H1 (cell line): ENCODE measurements at regions not wholly inside any gene's neighbourhood (a gene's known extent, or its start where the extent isn't known, plus 50 kb on each side); places are given as distances from the start of the nearest gene placed in this dataset.
A peak's percentile ranks its signal among the peaks of the same experiment; 100 is the strongest.

Experiments used
- CTCF ChIA-PET: fragments of 300-600 bp; sonication (Branson Sonifier 250); formaldehyde crosslinking; loops from one replicate; lab custom pipeline; 2021; ENCODE audit not compliant: partially characterized antibody; lab: Charles Lee
- POLR2A ChIA-PET: fragments of 300-600 bp; sonication (Branson Sonifier 250); formaldehyde crosslinking; loops from one replicate; lab custom pipeline; 2021; ENCODE audit warnings: inconsistent platforms; ENCODE audit not compliant: partially characterized antibody; lab: Charles Lee
- DNase-seq, 2 experiments: peaks; one replicate each; pipeline versions ENCODE4 v3.0.0 to v3.0.0-alpha.2; 2010 to 2022; ENCODE audit warnings: low spot score in 2 of 2, low read depth in 1 of 2, mixed read lengths in 1 of 2
- FAIRE-seq: peaks from 2 replicates; lab custom pipeline; 2011; peaks lifted over from hg19 to GRCh38; lab: Jason Lieb, UNC
- H2AFZ ChIP-seq: 2 replicates; pipeline ENCODE4 v1.8.1; 2012; ENCODE audit warnings: low read length, inconsistent platforms
- H2AK5ac ChIP-seq: 2 replicates; pipeline ENCODE4 v1.6.1; 2013; ENCODE audit warnings: low read depth, low read length
- H2BK120ac ChIP-seq: replicated peaks from 2 replicates; pipeline ENCODE3; 2013; ENCODE audit warnings: low read depth, low read length, inconsistent platforms
- H2BK12ac ChIP-seq: 2 replicates; pipeline ENCODE4 v1.6.1; 2013; ENCODE audit warnings: low read depth, low read length
- H2BK15ac ChIP-seq: 2 replicates; pipeline ENCODE4 v1.6.1; 2013; ENCODE audit warnings: low read length
- H2BK20ac ChIP-seq: 2 replicates; pipeline ENCODE4 v1.6.1; 2013; ENCODE audit warnings: low read length
- H2BK5ac ChIP-seq: 2 replicates; pipeline ENCODE4 v1.6.1; 2013; ENCODE audit warnings: low read depth, low read length
- H3K14ac ChIP-seq: 2 replicates; pipeline ENCODE4 v1.6.1; 2013; ENCODE audit warnings: inconsistent platforms; ENCODE audit not compliant: insufficient read length
- H3K18ac ChIP-seq: 2 replicates; pipeline ENCODE4 v1.6.1; 2013; ENCODE audit warnings: low read length; ENCODE audit errors: extremely low read depth
- H3K23ac ChIP-seq: 2 replicates; pipeline ENCODE4 v1.6.1; 2013; ENCODE audit warnings: inconsistent platforms; ENCODE audit not compliant: insufficient read length
- H3K23me2 ChIP-seq: 2 replicates; pipeline ENCODE4 v1.6.1; 2013; ENCODE audit warnings: low read depth, low read length
- H3K27ac ChIP-seq: 2 replicates; pipeline ENCODE4 v1.6.1; 2011; ENCODE audit warnings: low read depth, low read length, inconsistent platforms
- H3K27me3 ChIP-seq, 4 experiments: replicated peaks in 1 of 4; 1 replicate in 1 of 4; 2 replicates in 3 of 4; pipeline versions ENCODE4 v1.6.1 to v1.8.1; 2011 to 2013; ENCODE audit warnings: low read length in 3 of 4, mild to moderate bottlenecking in 3 of 4, inconsistent platforms in 2 of 4, mixed read lengths in 2 of 4, moderate library complexity in 1 of 4; ENCODE audit not compliant: control insufficient read depth in 3 of 4, insufficient read depth in 3 of 4; ENCODE audit errors: extremely low read depth in 1 of 4
- H3K36me3 ChIP-seq, 4 experiments: 2 replicates each; pipeline versions ENCODE4 v1.6.1 to v1.8.1; 2011 to 2013; ENCODE audit warnings: mild to moderate bottlenecking in 4 of 4, low read length in 3 of 4, moderate library complexity in 2 of 4, control low read depth in 1 of 4, inconsistent platforms in 1 of 4; ENCODE audit not compliant: insufficient read depth in 4 of 4, control insufficient read depth in 2 of 4
- H3K4ac ChIP-seq: replicated peaks from 2 replicates; pipeline ENCODE3; 2013; ENCODE audit warnings: low read length, low read depth, mixed read lengths, inconsistent platforms; ENCODE audit not compliant: insufficient read length
- H3K4me1 ChIP-seq, 4 experiments: replicated peaks in 1 of 4; 1 replicate in 1 of 4; 2 replicates in 3 of 4; pipeline versions ENCODE4 v1.6.1 to v1.8.1; 2011 to 2013; ENCODE audit warnings: low read length in 3 of 4, inconsistent platforms in 2 of 4, mixed read lengths in 1 of 4; ENCODE audit not compliant: insufficient read depth in 4 of 4, control insufficient read depth in 3 of 4
- H3K4me2 ChIP-seq, 2 experiments: 2 replicates each; pipeline versions ENCODE4 v1.6.1 to v1.8.1; 2011 to 2013; ENCODE audit warnings: low read depth in 2 of 2, low read length in 2 of 2, control low read depth in 1 of 2, inconsistent platforms in 1 of 2, mild to moderate bottlenecking in 1 of 2; ENCODE audit not compliant: insufficient read depth in 1 of 2
- H3K4me3 ChIP-seq, 4 experiments: fragments of 200-600, 300-600 bp in 1 of 4; sonication (generic), shearing (Covaris generic), sonication (Bioruptor Twin) in 1 of 4; 2 replicates each; pipeline versions ENCODE4 v1.5.1 to v1.8.1; 2011 to 2016; ENCODE audit warnings: low read length in 4 of 4, low read depth in 3 of 4, control low read depth in 2 of 4, inconsistent platforms in 2 of 4, mild to moderate bottlenecking in 2 of 4, mixed read lengths in 1 of 4, moderate library complexity in 1 of 4; ENCODE audit not compliant: insufficient read depth in 2 of 4; ENCODE audit errors: extremely low read depth in 1 of 4
- H3K56ac ChIP-seq: replicated peaks from 2 replicates; pipeline ENCODE3; 2013; ENCODE audit warnings: low read depth, mild to moderate bottlenecking, mixed read lengths, low read length, inconsistent platforms; ENCODE audit not compliant: insufficient read length
- H3K79me1 ChIP-seq: 2 replicates; pipeline ENCODE4 v1.6.1; 2013; ENCODE audit warnings: low read depth, low read length, control low read depth
- H3K79me2 ChIP-seq, 2 experiments: 2 replicates each; pipeline versions ENCODE4 v1.6.1 to v1.8.1; 2012 to 2013; ENCODE audit warnings: low read length in 2 of 2, mild to moderate bottlenecking in 2 of 2, inconsistent platforms in 1 of 2; ENCODE audit not compliant: insufficient read depth in 2 of 2, control insufficient read depth in 1 of 2
- H3K9ac ChIP-seq, 4 experiments: replicated peaks in 1 of 4; 1 replicate in 1 of 4; 2 replicates in 3 of 4; pipeline versions ENCODE4 v1.6.1 to v1.8.1; 2011 to 2013; ENCODE audit warnings: low read depth in 3 of 4, low read length in 3 of 4, control low read depth in 2 of 4, mild to moderate bottlenecking in 2 of 4, moderate library complexity in 2 of 4, inconsistent platforms in 1 of 4; ENCODE audit errors: extremely low read depth in 1 of 4
- H3K9me3 ChIP-seq, 2 experiments: 2 replicates each; pipeline versions ENCODE4 v1.6.1 to v1.8.1; 2012 to 2013; ENCODE audit warnings: mild to moderate bottlenecking in 2 of 2, moderate library complexity in 2 of 2, control low read depth in 1 of 2, inconsistent platforms in 1 of 2, low read depth in 1 of 2, low read length in 1 of 2, mixed read lengths in 1 of 2; ENCODE audit not compliant: insufficient read depth in 2 of 2
- H4K20me1 ChIP-seq, 2 experiments: replicated peaks in 1 of 2; 2 replicates each; pipeline versions ENCODE3 to v1.8.1; 2011 to 2013; ENCODE audit warnings: inconsistent platforms in 2 of 2, low read length in 2 of 2, mild to moderate bottlenecking in 1 of 2; ENCODE audit not compliant: insufficient read depth in 2 of 2, control insufficient read depth in 1 of 2
- H4K5ac ChIP-seq: 2 replicates; pipeline ENCODE4 v1.6.1; 2013; ENCODE audit warnings: low read length, low read depth, mixed read lengths, inconsistent platforms; ENCODE audit not compliant: insufficient read length
- H4K8ac ChIP-seq: 2 replicates; pipeline ENCODE4 v1.8.0; 2013; ENCODE audit warnings: mild to moderate bottlenecking, moderate library complexity, low read length, inconsistent platforms; ENCODE audit not compliant: insufficient read depth; ENCODE audit errors: extremely low read depth
- H4K91ac ChIP-seq: replicated peaks from 2 replicates; pipeline ENCODE3; 2013; ENCODE audit warnings: low read length, mixed read lengths, inconsistent platforms; ENCODE audit not compliant: insufficient read length
- ATF2 ChIP-seq: IDR thresholded peaks from 2 replicates; pipeline ENCODE4 v1.6.1; 2012; ENCODE audit warnings: low read length, inconsistent platforms
- JUND ChIP-seq: IDR thresholded peaks from 2 replicates; pipeline ENCODE4 v1.6.1; 2011; ENCODE audit warnings: mild to moderate bottlenecking, improper control_type of control experiment, low read length
- KDM4A ChIP-seq: IDR thresholded peaks from one replicate; pipeline ENCODE4 v1.7.1; 2012; ENCODE audit warnings: low read depth, mild to moderate bottlenecking, moderate library complexity, low read length, inconsistent platforms; ENCODE audit not compliant: severe bottlenecking
- RAD21 ChIP-seq, 2 experiments: IDR thresholded peaks in 1 of 2; conservative IDR thresholded peaks in 1 of 2; 2 replicates each; pipeline ENCODE4 v1.6.1; 2011; ENCODE audit warnings: low read depth in 2 of 2, low read length in 2 of 2, improper control_type of control experiment in 1 of 2, inconsistent platforms in 1 of 2, mild to moderate bottlenecking in 1 of 2, moderate library complexity in 1 of 2
- SIX5 ChIP-seq: IDR thresholded peaks from 2 replicates; pipeline ENCODE4 v1.6.1; 2011; ENCODE audit warnings: mild to moderate bottlenecking, low read depth, low read length
- TAF1 ChIP-seq: IDR thresholded peaks from 2 replicates; pipeline ENCODE4 v1.6.1; 2011; ENCODE audit warnings: mild to moderate bottlenecking, low read depth, low read length
- WGBS, 2 experiments: shearing (Covaris generic) in 1 of 2; methylation state at CpG; one replicate each; pipeline versions ENCODE4 v1.1.6 to v1.1.7; 2013 to 2015; ENCODE audit warnings: low lambda C conversion rate in 2 of 2, mixed read lengths in 2 of 2, inconsistent platforms in 1 of 2, low coverage in 1 of 2, missing lambda C conversion rate in 1 of 2; ENCODE audit not compliant: insufficient replicate concordance in 2 of 2, insufficient coverage in 1 of 2, insufficient read length in 1 of 2; ENCODE audit errors: extremely low coverage in 1 of 2, missing lambda C conversion rate in 1 of 2; 5-methylcytosine and 5-hydroxymethylcytosine counted together
- TF ChIP-seq, protein P1 (sequence below), 3 experiments: IDR thresholded peaks; 1 replicate in 2 of 3; 2 replicates in 1 of 3; pipeline versions ENCODE4 v1.5.1 to v1.6.1; 2011; ENCODE audit warnings: low read length in 3 of 3, mild to moderate bottlenecking in 3 of 3, inconsistent platforms in 2 of 3, low read depth in 1 of 3, moderate library complexity in 1 of 3; ENCODE audit not compliant: insufficient read depth in 1 of 3; ENCODE audit errors: control extremely low read depth in 1 of 3

DNA sequence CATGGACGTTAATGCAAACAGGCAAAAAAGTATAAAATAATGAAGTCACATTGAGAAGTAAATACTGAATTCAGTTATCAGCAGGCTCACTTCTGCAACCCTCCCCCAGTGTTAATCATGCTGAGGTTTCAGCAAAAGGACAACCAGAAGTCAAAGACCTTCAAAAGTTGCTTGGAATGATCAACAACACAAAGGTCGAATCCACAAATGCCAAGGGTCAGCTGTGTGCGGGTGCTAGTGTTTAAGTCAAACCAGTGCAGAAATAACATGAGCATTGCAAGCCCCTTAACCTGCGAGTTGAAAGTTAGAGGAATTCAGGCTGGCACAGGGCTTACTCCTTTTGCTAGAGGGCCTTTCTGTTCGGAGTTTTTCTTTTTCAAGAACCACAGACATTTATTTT is 436.7 kb upstream of the SEL1L start:
- Histone ChIP-seq H3K79me2 (no peaks in the 10 kb centered on the region), H3K27me3 (no peaks in the 10 kb centered on the region), H3K14ac (no peak overlapping the region), H3K56ac (no peak overlapping the region), H2AK5ac (no peak overlapping the region), H3K4ac (no peak overlapping the region)
- FAIRE-seq, result no peak
- ChIA-PET POLR2A (no interaction called here), CTCF (no interaction called here)
- TF ChIP-seq JUND (no peak), RAD21 (IDR thresholded peaks at IDR 0.05 in 1 of 2, conservative IDR thresholded peaks at IDR 0.05 in 1 of 2; ENCODE audit: low read depth in 2 of 2, low read length in 2 of 2) (no peak), KDM4A (no peak), ATF2 (no peak), SIX5 (no peak), TAF1 (no peak)
- TF ChIP-seq, protein P1, sequence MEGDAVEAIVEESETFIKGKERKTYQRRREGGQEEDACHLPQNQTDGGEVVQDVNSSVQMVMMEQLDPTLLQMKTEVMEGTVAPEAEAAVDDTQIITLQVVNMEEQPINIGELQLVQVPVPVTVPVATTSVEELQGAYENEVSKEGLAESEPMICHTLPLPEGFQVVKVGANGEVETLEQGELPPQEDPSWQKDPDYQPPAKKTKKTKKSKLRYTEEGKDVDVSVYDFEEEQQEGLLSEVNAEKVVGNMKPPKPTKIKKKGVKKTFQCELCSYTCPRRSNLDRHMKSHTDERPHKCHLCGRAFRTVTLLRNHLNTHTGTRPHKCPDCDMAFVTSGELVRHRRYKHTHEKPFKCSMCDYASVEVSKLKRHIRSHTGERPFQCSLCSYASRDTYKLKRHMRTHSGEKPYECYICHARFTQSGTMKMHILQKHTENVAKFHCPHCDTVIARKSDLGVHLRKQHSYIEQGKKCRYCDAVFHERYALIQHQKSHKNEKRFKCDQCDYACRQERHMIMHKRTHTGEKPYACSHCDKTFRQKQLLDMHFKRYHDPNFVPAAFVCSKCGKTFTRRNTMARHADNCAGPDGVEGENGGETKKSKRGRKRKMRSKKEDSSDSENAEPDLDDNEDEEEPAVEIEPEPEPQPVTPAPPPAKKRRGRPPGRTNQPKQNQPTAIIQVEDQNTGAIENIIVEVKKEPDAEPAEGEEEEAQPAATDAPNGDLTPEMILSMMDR (IDR thresholded peaks at IDR 0.05; ENCODE audit: control extremely low read depth in 1 of 3, insufficient read depth in 1 of 3, low read depth in 1 of 3, low read length in 3 of 3), result no peak
- TF ChIP-seq, all 59 proteins: peak for 0
- no peak overlapping the region for H3K27ac ChIP-seq
- WGBS, 2 experiments, result 89% methylated on average over 5 of the region's 5 CpGs; no CpG with 5 or more reads in 1 of the 2 experiments
- no peaks in the 10 kb centered on the region; the same call in 1 of the 2 replicates for H3K23me2 ChIP-seq
- no peak overlapping the region for H2BK5ac ChIP-seq
- H2AFZ ChIP-seq, result no peak overlapping the region
- H2BK12ac ChIP-seq, result no peak overlapping the region
- H3K23ac ChIP-seq, result no peak overlapping the region
- H3K36me3 ChIP-seq, result no peaks in the 10 kb centered on the region
- peaks cover 3 to 4% of the 10 kb centered on the region in 2 experiments; a peak in 2 of 4 replicates for H3K9me3 ChIP-seq
- DNase-seq, result no peak
- H3K79me1 ChIP-seq, result no peaks in the 10 kb centered on the region
- H4K20me1 ChIP-seq, result no peaks in the 10 kb centered on the region
- no peak overlapping the region for H4K8ac ChIP-seq
- H2BK120ac ChIP-seq, result no peak overlapping the region
- H3K4me3 ChIP-seq, result no peak overlapping the region
- H3K4me1 ChIP-seq, result peaks cover 0 to 2% (median 0%) of the 10 kb centered on the region in 4 experiments; a peak in 1 of 7 replicates
- H4K5ac ChIP-seq, result no peak overlapping the region
- H3K9ac ChIP-seq, result no peak overlapping the region
- H3K4me2 ChIP-seq, result peak overlapping the region in 1 of 2 experiments; percentile 18; a peak in 2 of 4 replicates
- no peak overlapping the region for H3K18ac ChIP-seq
- H4K91ac ChIP-seq, result no peak overlapping the region
- H2BK15ac ChIP-seq, result no peak overlapping the region
- no peak overlapping the region for H2BK20ac ChIP-seq
